Right lobe of liver (tissue), 4 donors: ENCODE measurements at regions not wholly inside any gene's neighbourhood (a gene's known extent, or its start where the extent isn't known, plus 50 kb on each side); places are given as distances from the start of the nearest gene placed in this dataset.
"Not testable (repeated sequence)": the region's sequence is repeated elsewhere in the genome, so short reads cannot be mapped to it uniquely, and the experiment has no call there.

ENCODE experiments used
- POLR2A ChIP-seq: fragments of 450-650 bp; IDR thresholded peaks from one replicate; pipeline ENCODE4 v1.6.1; 2017; ENCODE audit warnings: antibody characterized with exemption, mild to moderate bottlenecking
- TF ChIP-seq, protein P1 (sequence below), 4 donors: fragments of 200-600 bp in 3 of 4; fragments of 450-650 bp in 1 of 4; IDR thresholded peaks; one replicate each; pipeline versions ENCODE4 v1.5.1 to v1.8.0; 2016 to 2022; ENCODE audit warnings: antibody characterized with exemption in 4 of 4, mild to moderate bottlenecking in 2 of 4
- donor health status: DM: no; HTN: no; CAD: no.
- donor health status: DM: no; HTN: no; CAD: no.
- donor health status: DM: no; HTN: yes; CAD: no.

DNA sequence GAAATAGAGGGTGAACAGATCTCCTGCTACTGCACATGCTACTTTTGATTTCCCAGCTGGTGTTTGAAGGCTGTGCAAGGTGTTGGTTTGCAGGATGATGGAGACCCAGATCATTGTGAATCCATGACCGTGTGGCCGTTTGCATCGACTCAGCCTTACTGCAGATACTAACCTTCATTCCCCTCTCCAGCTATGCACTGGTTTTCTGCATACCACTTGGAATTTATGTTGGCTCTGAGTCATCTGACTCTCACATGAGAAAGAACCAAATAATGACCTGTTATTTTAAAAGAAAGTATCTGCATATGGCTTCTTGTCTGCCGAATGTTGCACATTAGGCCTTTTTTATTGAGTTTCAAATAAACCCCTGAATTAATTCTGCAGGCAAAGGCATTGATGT, 183.3 kb upstream of the PRKX start:
- TF ChIP-seq, protein P1, sequence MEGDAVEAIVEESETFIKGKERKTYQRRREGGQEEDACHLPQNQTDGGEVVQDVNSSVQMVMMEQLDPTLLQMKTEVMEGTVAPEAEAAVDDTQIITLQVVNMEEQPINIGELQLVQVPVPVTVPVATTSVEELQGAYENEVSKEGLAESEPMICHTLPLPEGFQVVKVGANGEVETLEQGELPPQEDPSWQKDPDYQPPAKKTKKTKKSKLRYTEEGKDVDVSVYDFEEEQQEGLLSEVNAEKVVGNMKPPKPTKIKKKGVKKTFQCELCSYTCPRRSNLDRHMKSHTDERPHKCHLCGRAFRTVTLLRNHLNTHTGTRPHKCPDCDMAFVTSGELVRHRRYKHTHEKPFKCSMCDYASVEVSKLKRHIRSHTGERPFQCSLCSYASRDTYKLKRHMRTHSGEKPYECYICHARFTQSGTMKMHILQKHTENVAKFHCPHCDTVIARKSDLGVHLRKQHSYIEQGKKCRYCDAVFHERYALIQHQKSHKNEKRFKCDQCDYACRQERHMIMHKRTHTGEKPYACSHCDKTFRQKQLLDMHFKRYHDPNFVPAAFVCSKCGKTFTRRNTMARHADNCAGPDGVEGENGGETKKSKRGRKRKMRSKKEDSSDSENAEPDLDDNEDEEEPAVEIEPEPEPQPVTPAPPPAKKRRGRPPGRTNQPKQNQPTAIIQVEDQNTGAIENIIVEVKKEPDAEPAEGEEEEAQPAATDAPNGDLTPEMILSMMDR (IDR thresholded peaks at IDR 0.05): not testable (repeated sequence)
- TF ChIP-seq POLR2A: not testable (repeated sequence)
